Retinal pigment epithelial cell (primary cell): ENCODE measurements at regions not wholly inside any gene's neighbourhood (a gene's known extent, or its start where the extent isn't known, plus 50 kb on each side); places are given as distances from the start of the nearest gene placed in this dataset.

Source experiments
- DNase-seq: peaks from one replicate; pipeline ENCODE4 v3.0.0-alpha.2; 2010; ENCODE audit warnings: low read depth
- H3K4me3 ChIP-seq: 2 replicates; pipeline ENCODE4 v1.5.1; 2011; ENCODE audit warnings: mild to moderate bottlenecking, low read length, control low read depth, moderate library complexity
- CTCF ChIP-seq: conservative IDR thresholded peaks from 2 replicates; pipeline ENCODE4 v1.5.1; 2011; ENCODE audit warnings: low read depth, low read length, control low read depth, inconsistent platforms

- no peak for DNase-seq
- TF ChIP-seq CTCF = no peak
Observed at GRCh38 chr16:73319261-73319660, 271.3 kb upstream of the ZFHX3 start.

GRCh38 chr16:73317321-73317857 is 269.5 kb upstream of the ZFHX3 start:
- no peak for TF ChIP-seq CTCF
- no peak overlapping the region for H3K4me3 ChIP-seq

More at GRCh38 chr16:73319261-73319660, 271.3 kb upstream of the ZFHX3 start:
- H3K4me3 ChIP-seq = no peak overlapping the region

GRCh38 chr16:73315645-73316044 is 267.7 kb upstream of the ZFHX3 start:
- TF ChIP-seq CTCF = no peak
- H3K4me3 ChIP-seq = no peak overlapping the region
- DNase-seq = no peak

More at GRCh38 chr16:73317321-73317857, 269.5 kb upstream of the ZFHX3 start:
- DNase-seq = no peak

- DNase-seq = no peak
Observed at GRCh38 chr16:73313950-73314349, 266.0 kb upstream of the ZFHX3 start.

GRCh38 chr16:73311857-73312723 is 264.2 kb upstream of the ZFHX3 start:
- no peak overlapping the region for H3K4me3 ChIP-seq
- TF ChIP-seq CTCF = no peak
- DNase-seq = no peak

More at GRCh38 chr16:73313950-73314349, 266.0 kb upstream of the ZFHX3 start:
- no peak for TF ChIP-seq CTCF
- H3K4me3 ChIP-seq = no peak overlapping the region

- no peak for TF ChIP-seq CTCF
- DNase-seq = no peak
Observed at GRCh38 chr16:73308771-73309170, 260.8 kb upstream of the ZFHX3 start.

GRCh38 chr16:73306901-73307413 is 259.0 kb upstream of the ZFHX3 start:
- H3K4me3 ChIP-seq = no peak overlapping the region
- DNase-seq = no peak
- no peak for TF ChIP-seq CTCF

More at GRCh38 chr16:73308771-73309170, 260.8 kb upstream of the ZFHX3 start:
- no peak overlapping the region for H3K4me3 ChIP-seq
